ENCODE measurements at regions not wholly inside any gene's neighbourhood (a gene's known extent, or its start where the extent isn't known, plus 50 kb on each side); places are given as distances from the start of the nearest gene placed in this dataset.

- Histone ChIP-seq H3K79me2 (ENCODE audit: insufficient read depth, low read length) (no peaks in the 10 kb centered on the region), H3K4me1 (ENCODE audit: control insufficient read depth in 1 of 2, insufficient read depth in 2 of 2, low read length in 2 of 2) (peaks cover 24 to 28% of the 10 kb centered on the region in 2 experiments), H3K9ac (ENCODE audit: low read length) (no peak overlapping the region), H3K36me3 (ENCODE audit: control insufficient read depth in 1 of 2, insufficient read depth in 2 of 2, low read length in 2 of 2) (no peaks in the 10 kb centered on the region), H3K27ac (ENCODE audit: low read depth, low read length) (peak overlapping the region; percentile 73; the same call in 1 of the 2 replicates), H4K20me1 (ENCODE audit: insufficient read depth) (no peaks in the 10 kb centered on the region), H3K27me3 (ENCODE audit: insufficient read depth, low read length) (no peaks in the 10 kb centered on the region), H3K9me3 (ENCODE audit: control insufficient read depth in 1 of 2, insufficient read depth in 1 of 2, low read depth in 1 of 2, low read length in 2 of 2) (no peaks in the 10 kb centered on the region), H2AFZ (ENCODE audit: low read depth, low read length, poor library complexity, severe bottlenecking) (no peak overlapping the region), H3K9me2 (ENCODE audit: insufficient read depth) (no peaks in the 10 kb centered on the region), H3K4me3 (replicated peaks in 1 of 2; ENCODE audit: low read depth in 1 of 2, low read length in 2 of 2) (no peak overlapping the region), H3K4me2 (ENCODE audit: low read length) (no peak overlapping the region)
- intact Hi-C loops (cut with micrococcal nuclease) = no loop called here
- no peak for TF ChIP-seq ZNF274 (IDR thresholded peaks at IDR 0.05; ENCODE audit: low read depth, low read length)
- TF ChIP-seq CTCF (IDR thresholded peaks at IDR 0.05 in 2 of 3, conservative IDR thresholded peaks at IDR 0.05 in 1 of 3; ENCODE audit: borderline replicate concordance in 1 of 3, insufficient read depth in 1 of 3, low read depth in 2 of 3, low read length in 2 of 3) = no peak
- TF ChIP-seq FOSL1 (IDR thresholded peaks at IDR 0.05; ENCODE audit: low read depth) = no peak
- TF ChIP-seq SRF (IDR thresholded peaks at IDR 0.05; ENCODE audit: low read depth) = no peak
- TF ChIP-seq SP1 (IDR thresholded peaks at IDR 0.05; ENCODE audit: low read depth) = no peak
- TF ChIP-seq MAX (IDR thresholded peaks at IDR 0.05) = no peak
- no peak for TF ChIP-seq POLR2AphosphoS5 (IDR thresholded peaks at IDR 0.05; ENCODE audit: low read depth, low read length)
- TF ChIP-seq JUND (IDR thresholded peaks at IDR 0.05) = no peak
- TF ChIP-seq RAD21 (IDR thresholded peaks at IDR 0.05; ENCODE audit: low read depth) = no peak
- TF ChIP-seq YY1 (IDR thresholded peaks at IDR 0.05; ENCODE audit: extremely low read depth, insufficient replicate concordance, low read depth, low read length) = no peak
- no peak for TF ChIP-seq ELF1 (IDR thresholded peaks at IDR 0.05; ENCODE audit: borderline replicate concordance, low read depth)
- no peak for TF ChIP-seq TCF7L2 (IDR thresholded peaks at IDR 0.05; ENCODE audit: borderline replicate concordance, extremely low read depth, insufficient read depth, insufficient read length)
- ChIA-PET POLR2A (no interaction called here), RAD21 (ENCODE audit: low non-redundant PET in 1 of 2, low total read pairs in 2 of 2, uncharacterized antibody in 2 of 2, unreplicated experiment in 2 of 2) (no interaction called here), CTCF (no interaction called here)
- no TSS peak for BruUV-seq (replicated peaks)
- DNase-seq (ENCODE audit: low read depth, low spot score) (no peak), ATAC-seq (no peak)
Measured at GRCh38 chr12:13505636-13506035, 309.1 kb downstream of the EMP1 start.

All from HCT116 (cell line).